A549 (cell line): ENCODE measurements at regions not wholly inside any gene's neighbourhood (a gene's known extent, or its start where the extent isn't known, plus 50 kb on each side); places are given as distances from the start of the nearest gene placed in this dataset.

ENCODE experiments used
- ATAC-seq, 2 experiments: fragments of 200-7000 bp in 1 of 2; fragments of >200 bp in 1 of 2; cut with Nextera tagmentation in 1 of 2; cut with Tn5 transposase in 1 of 2; 3 replicates each; pipeline versions ENCODE4 v1.8.0 to v1.9.1; 2018 to 2020; ENCODE audit warnings: mild to moderate bottlenecking in 1 of 2, moderate library complexity in 1 of 2
- CTCF ChIA-PET: fragments of 300-600 bp; sonication (Branson Sonifier 250); formaldehyde crosslinking; extraction: SDS; loops from one replicate; lab custom pipeline; 2021; ENCODE audit warnings: antibody characterized with exemption, inconsistent platforms; lab: Yijun Ruan, JAX
- POLR2A ChIA-PET: fragments of 350-600 bp; formaldehyde crosslinking; extraction: SDS; loops from one replicate; lab custom pipeline; 2021; ENCODE audit warnings: antibody characterized with exemption, inconsistent platforms; lab: Yijun Ruan, JAX
- DNase-seq, 2 experiments: peaks; one replicate each; pipeline versions ENCODE4 v3.0.0 to v3.0.0-alpha.2; 2011 to 2016; ENCODE audit warnings: low read depth in 1 of 2, low spot score in 1 of 2
- FAIRE-seq: peaks from 2 replicates; lab custom pipeline; 2011; peaks lifted over from hg19 to GRCh38; lab: Jason Lieb, UNC
- H3K27ac ChIP-seq, 2 experiments: fragments of >200 bp; sonication (Bioruptor Twin); formaldehyde crosslinking; 3 replicates each; pipeline ENCODE4 v1.5.1; 2016 to 2017
- H3K4me1 ChIP-seq: fragments of >200 bp; sonication (Bioruptor Twin); formaldehyde crosslinking; 3 replicates; pipeline ENCODE4 v1.6.1; 2016
- H3K4me2 ChIP-seq: fragments of >200 bp; sonication (Bioruptor Twin); formaldehyde crosslinking; 3 replicates; pipeline ENCODE4 v1.6.1; 2016
- H3K4me3 ChIP-seq: fragments of >200 bp; sonication (Bioruptor Twin); formaldehyde crosslinking; 3 replicates; pipeline ENCODE4 v1.5.1; 2016
- H3K9me3 ChIP-seq: fragments of >200 bp; sonication (Bioruptor Twin); formaldehyde crosslinking; 3 replicates; pipeline ENCODE4 v1.6.1; 2016
- CBX8 ChIP-seq: fragments of 200-600 bp; sonication (generic); IDR thresholded peaks from 2 replicates; pipeline ENCODE4 v1.6.1; 2016
- CEBPB ChIP-seq, 2 experiments: fragments of >200 bp in 1 of 2; sonication (Bioruptor Twin) in 1 of 2; formaldehyde crosslinking in 1 of 2; IDR thresholded peaks; 2 replicates each; pipeline ENCODE4 v1.6.1; 2012 to 2016
- EHF ChIP-seq: fragments of 250-450 bp; sonication (Bioruptor Pico); IDR thresholded peaks from 2 replicates; pipeline ENCODE4 v1.5.0; 2020; ENCODE audit warnings: mild to moderate bottlenecking
- EHMT2 ChIP-seq: fragments of 200-600 bp; sonication (generic); IDR thresholded peaks from 2 replicates; pipeline ENCODE4 v1.6.1; 2016; ENCODE audit warnings: antibody characterized with exemption, low read depth, mild to moderate bottlenecking, moderate library complexity
- ESRRA ChIP-seq: fragments of 150-350 bp; IDR thresholded peaks from 2 replicates; pipeline ENCODE4 v1.6.1; 2014; ENCODE audit warnings: mild to moderate bottlenecking, low read length, borderline replicate concordance
- FOSB ChIP-seq: fragments of 250-450 bp; sonication (Bioruptor Pico); IDR thresholded peaks from 2 replicates; pipeline ENCODE4 v1.5.0; 2020; ENCODE audit warnings: mild to moderate bottlenecking, moderate library complexity
- FOSL2 ChIP-seq, 2 experiments: fragments of 450-650 bp in 1 of 2; fragments of >200 bp in 1 of 2; sonication (Bioruptor Twin) in 1 of 2; formaldehyde crosslinking; IDR thresholded peaks; 2 replicates each; pipeline versions ENCODE4 v1.5.0 to v1.6.1; 2016 to 2020; ENCODE audit warnings: mild to moderate bottlenecking in 1 of 2, moderate library complexity in 1 of 2
- FOXS1 ChIP-seq: fragments of 250-450 bp; sonication (Bioruptor Pico); IDR thresholded peaks from 2 replicates; pipeline ENCODE4 v1.5.0; 2020; ENCODE audit warnings: mild to moderate bottlenecking, moderate library complexity
- HOXA7 ChIP-seq: fragments of 250-450 bp; sonication (Bioruptor Pico); IDR thresholded peaks from 2 replicates; pipeline ENCODE4 v1.5.0; 2020; ENCODE audit warnings: mild to moderate bottlenecking, moderate library complexity
- HOXB13 ChIP-seq: fragments of 250-450 bp; sonication (Bioruptor Pico); IDR thresholded peaks from 2 replicates; pipeline ENCODE4 v1.5.0; 2020; ENCODE audit warnings: low read depth, mild to moderate bottlenecking, moderate library complexity
- MAZ ChIP-seq: fragments of 150-350 bp; IDR thresholded peaks from 2 replicates; pipeline ENCODE4 v1.6.1; 2014; ENCODE audit warnings: antibody characterized with exemption, low read depth, low read length, borderline replicate concordance
- PHF8 ChIP-seq: fragments of 200-600 bp; sonication (generic); IDR thresholded peaks from 2 replicates; pipeline ENCODE4 v1.6.1; 2016; ENCODE audit warnings: low read depth, mild to moderate bottlenecking, antibody characterized with exemption, moderate library complexity, borderline replicate concordance
- POLR2A ChIP-seq: IDR thresholded peaks from 2 replicates; pipeline ENCODE4 v1.6.1; 2012; ENCODE audit warnings: mild to moderate bottlenecking, low read length
- POLR2AphosphoS2 ChIP-seq: conservative IDR thresholded peaks from 2 replicates; pipeline ENCODE4 v1.6.1; 2012; ENCODE audit warnings: low read length, improper control_type of control experiment, inconsistent platforms
- RARB ChIP-seq: fragments of 250-450 bp; sonication (Bioruptor Pico); IDR thresholded peaks from 2 replicates; pipeline ENCODE4 v1.8.0; 2021; ENCODE audit warnings: mild to moderate bottlenecking, moderate library complexity
- RCOR1 ChIP-seq: fragments of 150-350 bp; IDR thresholded peaks from 2 replicates; pipeline ENCODE4 v1.6.1; 2014; ENCODE audit warnings: antibody characterized with exemption, low read length, low read depth
- RFX5 ChIP-seq: fragments of 450-650 bp; IDR thresholded peaks from 2 replicates; pipeline ENCODE4 v1.7.1; 2014; ENCODE audit warnings: antibody characterized with exemption, mild to moderate bottlenecking, moderate library complexity
- SREBF2 ChIP-seq: fragments of 450-650 bp; IDR thresholded peaks from 2 replicates; pipeline ENCODE4 v1.6.1; 2014; ENCODE audit warnings: mild to moderate bottlenecking, moderate library complexity
- TFCP2L1 ChIP-seq: fragments of 250-450 bp; sonication (Bioruptor Pico); IDR thresholded peaks from 2 replicates; pipeline ENCODE4 v1.5.0; 2021; ENCODE audit warnings: mild to moderate bottlenecking
- ZFP36 ChIP-seq: fragments of 450-650 bp; IDR thresholded peaks from 2 replicates; pipeline ENCODE4 v1.6.1; 2014; ENCODE audit warnings: borderline replicate concordance; ENCODE audit not compliant: partially characterized antibody
- ZNF302 ChIP-seq: fragments of 250-450 bp; sonication (Bioruptor Pico); IDR thresholded peaks from 2 replicates; pipeline ENCODE4 v1.9.0; 2021; ENCODE audit warnings: inconsistent platforms, mild to moderate bottlenecking, moderate library complexity
- WGBS: methylation state at CpG from one replicate; pipeline ENCODE4 v1.1.6; 2017; ENCODE audit errors: missing lambda C conversion rate; 5-methylcytosine and 5-hydroxymethylcytosine counted together
- TF ChIP-seq, protein P1 (sequence below): fragments of >200 bp; sonication (Bioruptor Twin); formaldehyde crosslinking; IDR thresholded peaks from 3 replicates; pipeline ENCODE4 v1.6.1; 2016
- TF ChIP-seq, protein P2 (sequence below): IDR thresholded peaks from 2 replicates; pipeline ENCODE4 v1.6.1; 2012; ENCODE audit warnings: low read depth, borderline replicate concordance
- TF ChIP-seq, protein P3 (sequence below): fragments of >200 bp; sonication (Bioruptor Twin); formaldehyde crosslinking; IDR thresholded peaks from 3 replicates; pipeline ENCODE4 v1.5.1; 2016
- TF ChIP-seq, protein P4 (sequence below): fragments of 150-350 bp; IDR thresholded peaks from 2 replicates; pipeline ENCODE4 v1.6.1; 2014; ENCODE audit warnings: low read depth, mild to moderate bottlenecking, low read length

DNA sequence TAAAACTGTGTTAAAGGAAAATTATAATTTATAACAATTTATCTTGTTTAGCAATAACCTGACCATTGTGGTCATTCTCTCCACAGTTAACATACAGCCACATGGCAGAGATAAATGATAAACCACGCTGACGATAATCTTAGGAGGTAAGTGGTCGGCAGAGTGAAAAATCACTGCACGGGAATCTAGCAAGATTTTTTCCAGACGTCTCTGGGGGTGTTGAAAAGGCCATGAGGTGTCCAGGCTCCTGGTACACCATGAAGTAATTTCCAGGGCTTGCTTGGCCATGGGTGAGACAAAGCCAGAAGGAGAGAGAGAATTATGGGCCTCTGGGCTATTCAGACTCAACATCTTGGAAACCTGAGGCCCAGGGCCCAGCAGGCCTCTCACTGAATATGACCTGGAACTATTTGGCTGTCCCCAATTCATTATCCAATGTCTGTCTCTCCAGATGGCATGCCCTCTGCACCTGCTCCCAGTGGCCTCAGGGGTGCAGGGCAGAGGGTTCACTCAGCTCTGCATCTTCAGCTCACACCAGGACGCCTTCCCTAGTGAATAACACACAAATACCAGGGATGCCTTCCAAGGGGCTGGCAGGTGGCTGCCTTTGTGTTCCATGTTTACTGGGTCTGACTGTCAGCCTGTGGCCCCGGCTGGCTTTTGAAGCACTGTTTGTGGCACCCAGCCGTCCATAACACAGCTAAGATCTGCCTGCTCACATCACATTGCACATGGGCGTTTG is 590.4 kb upstream of the PFKP start (continued):
- no peak for TF ChIP-seq EHMT2
- TF ChIP-seq POLR2AphosphoS2, result no peak
- TF ChIP-seq RFX5, result no peak

DNA sequence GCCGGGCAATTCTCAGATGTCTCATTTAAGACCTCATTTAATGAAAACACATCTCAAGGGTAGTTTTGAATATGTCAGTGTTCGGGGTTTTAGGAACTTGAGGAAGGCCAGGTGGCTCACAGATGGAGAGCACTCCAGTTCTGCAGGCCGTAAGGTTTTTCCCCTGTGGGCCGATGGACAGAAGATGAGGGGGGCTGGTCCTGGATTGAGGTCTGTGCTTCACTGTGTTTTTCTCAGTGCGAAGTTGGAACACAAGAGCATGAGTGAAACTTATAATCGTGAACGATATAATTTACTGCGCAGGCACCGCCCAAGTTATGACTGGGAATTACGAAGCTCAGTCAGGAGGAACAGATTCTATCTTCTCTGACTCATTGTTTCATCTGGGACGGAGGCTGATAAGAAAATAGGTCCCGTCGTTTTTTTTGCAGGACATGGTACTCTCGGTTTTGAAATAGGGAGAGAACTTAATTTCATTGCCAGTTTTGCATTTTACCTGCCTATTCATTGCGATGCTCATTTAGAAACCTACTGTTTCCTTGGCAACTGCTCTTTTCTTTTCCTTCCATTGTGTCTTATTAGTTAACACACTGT is 591.0 kb upstream of the PFKP start:
- 42% methylated on average over 15 of the region's 15 CpGs for WGBS
- CTCF ChIA-PET, result no interaction called here

DNA sequence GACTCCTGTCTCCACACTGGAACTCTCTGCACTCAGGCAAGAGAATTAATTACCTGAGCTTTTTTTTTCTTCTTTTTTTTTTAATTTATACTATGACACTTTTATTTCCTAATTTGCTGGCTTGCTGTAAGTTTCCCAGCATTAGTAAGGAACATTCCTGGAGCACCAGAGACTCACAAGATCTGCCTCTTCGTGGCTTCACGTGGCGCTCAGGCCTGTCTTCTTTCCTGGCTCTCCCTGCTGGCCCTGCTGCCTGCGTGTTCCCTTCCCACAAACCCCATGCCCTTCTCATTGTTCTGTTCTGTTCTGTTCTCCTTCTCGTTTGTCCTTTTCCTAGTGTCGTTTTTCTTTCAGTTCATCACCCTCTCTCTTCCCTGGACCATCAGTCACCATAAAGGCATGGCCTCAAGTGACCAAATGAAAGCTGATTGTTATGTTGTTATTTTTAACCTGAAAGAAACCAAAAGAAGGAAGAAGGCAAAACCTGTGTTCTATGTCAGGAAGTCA is 591.6 kb upstream of the PFKP start:
- CTCF ChIA-PET, result no interaction called here
- no peaks in the 10 kb centered on the region for H3K9me3 ChIP-seq
- 7% methylated on average over 6 of the region's 6 CpGs for WGBS

More for the DNA sequence above, 591.0 kb upstream of the PFKP start:
- Histone ChIP-seq H3K4me1 (no peaks in the 10 kb centered on the region), H3K4me2 (no peak overlapping the region), H3K27ac (no peak overlapping the region), H3K4me3 (no peak overlapping the region), H3K9me3 (no peaks in the 10 kb centered on the region)
- TF ChIP-seq MAZ (no peak), CBX8 (no peak), EHMT2 (no peak), CEBPB (IDR thresholded peaks at IDR 0.05) (no peak), HOXA7 (CRISPR knock-in tag) (no peak), FOXS1 (CRISPR knock-in tag) (no peak), RARB (CRISPR knock-in tag) (no peak), ESRRA (no peak)
- TF ChIP-seq, protein P1, sequence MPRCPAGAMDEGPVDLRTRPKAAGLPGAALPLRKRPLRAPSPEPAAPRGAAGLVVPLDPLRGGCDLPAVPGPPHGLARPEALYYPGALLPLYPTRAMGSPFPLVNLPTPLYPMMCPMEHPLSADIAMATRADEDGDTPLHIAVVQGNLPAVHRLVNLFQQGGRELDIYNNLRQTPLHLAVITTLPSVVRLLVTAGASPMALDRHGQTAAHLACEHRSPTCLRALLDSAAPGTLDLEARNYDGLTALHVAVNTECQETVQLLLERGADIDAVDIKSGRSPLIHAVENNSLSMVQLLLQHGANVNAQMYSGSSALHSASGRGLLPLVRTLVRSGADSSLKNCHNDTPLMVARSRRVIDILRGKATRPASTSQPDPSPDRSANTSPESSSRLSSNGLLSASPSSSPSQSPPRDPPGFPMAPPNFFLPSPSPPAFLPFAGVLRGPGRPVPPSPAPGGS, result no peak
- TF ChIP-seq, protein P2, sequence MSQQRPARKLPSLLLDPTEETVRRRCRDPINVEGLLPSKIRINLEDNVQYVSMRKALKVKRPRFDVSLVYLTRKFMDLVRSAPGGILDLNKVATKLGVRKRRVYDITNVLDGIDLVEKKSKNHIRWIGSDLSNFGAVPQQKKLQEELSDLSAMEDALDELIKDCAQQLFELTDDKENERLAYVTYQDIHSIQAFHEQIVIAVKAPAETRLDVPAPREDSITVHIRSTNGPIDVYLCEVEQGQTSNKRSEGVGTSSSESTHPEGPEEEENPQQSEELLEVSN, result no peak
- ATAC-seq, result no peak
- no peak for DNase-seq
- POLR2A ChIA-PET, result no interaction called here
- FAIRE-seq, result no peak

More for the DNA sequence above, 591.6 kb upstream of the PFKP start:
- H3K4me1 ChIP-seq, result no peaks in the 10 kb centered on the region
- H3K27ac ChIP-seq, result no peak overlapping the region
- TF ChIP-seq EHF (CRISPR knock-in tag) (no peak), CEBPB (IDR thresholded peaks at IDR 0.05) (no peak), ZNF302 (CRISPR knock-in tag) (no peak), PHF8 (no peak), RARB (CRISPR knock-in tag) (no peak), SREBF2 (no peak), ZFP36 (no peak), RCOR1 (no peak), HOXA7 (CRISPR knock-in tag) (no peak), HOXB13 (CRISPR knock-in tag) (no peak), FOSB (CRISPR knock-in tag) (no peak), TFCP2L1 (CRISPR knock-in tag) (no peak), POLR2A (no peak), FOSL2 (IDR thresholded peaks at IDR 0.05) (no peak), FOSL2 (CRISPR knock-in tag; IDR thresholded peaks at IDR 0.05) (no peak), FOXS1 (CRISPR knock-in tag) (no peak), EHMT2 (no peak)
- TF ChIP-seq, protein P3, sequence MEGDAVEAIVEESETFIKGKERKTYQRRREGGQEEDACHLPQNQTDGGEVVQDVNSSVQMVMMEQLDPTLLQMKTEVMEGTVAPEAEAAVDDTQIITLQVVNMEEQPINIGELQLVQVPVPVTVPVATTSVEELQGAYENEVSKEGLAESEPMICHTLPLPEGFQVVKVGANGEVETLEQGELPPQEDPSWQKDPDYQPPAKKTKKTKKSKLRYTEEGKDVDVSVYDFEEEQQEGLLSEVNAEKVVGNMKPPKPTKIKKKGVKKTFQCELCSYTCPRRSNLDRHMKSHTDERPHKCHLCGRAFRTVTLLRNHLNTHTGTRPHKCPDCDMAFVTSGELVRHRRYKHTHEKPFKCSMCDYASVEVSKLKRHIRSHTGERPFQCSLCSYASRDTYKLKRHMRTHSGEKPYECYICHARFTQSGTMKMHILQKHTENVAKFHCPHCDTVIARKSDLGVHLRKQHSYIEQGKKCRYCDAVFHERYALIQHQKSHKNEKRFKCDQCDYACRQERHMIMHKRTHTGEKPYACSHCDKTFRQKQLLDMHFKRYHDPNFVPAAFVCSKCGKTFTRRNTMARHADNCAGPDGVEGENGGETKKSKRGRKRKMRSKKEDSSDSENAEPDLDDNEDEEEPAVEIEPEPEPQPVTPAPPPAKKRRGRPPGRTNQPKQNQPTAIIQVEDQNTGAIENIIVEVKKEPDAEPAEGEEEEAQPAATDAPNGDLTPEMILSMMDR, result no peak
- TF ChIP-seq, protein P4, sequence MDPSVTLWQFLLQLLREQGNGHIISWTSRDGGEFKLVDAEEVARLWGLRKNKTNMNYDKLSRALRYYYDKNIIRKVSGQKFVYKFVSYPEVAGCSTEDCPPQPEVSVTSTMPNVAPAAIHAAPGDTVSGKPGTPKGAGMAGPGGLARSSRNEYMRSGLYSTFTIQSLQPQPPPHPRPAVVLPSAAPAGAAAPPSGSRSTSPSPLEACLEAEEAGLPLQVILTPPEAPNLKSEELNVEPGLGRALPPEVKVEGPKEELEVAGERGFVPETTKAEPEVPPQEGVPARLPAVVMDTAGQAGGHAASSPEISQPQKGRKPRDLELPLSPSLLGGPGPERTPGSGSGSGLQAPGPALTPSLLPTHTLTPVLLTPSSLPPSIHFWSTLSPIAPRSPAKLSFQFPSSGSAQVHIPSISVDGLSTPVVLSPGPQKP, result no peak
- no peak overlapping the region for H3K4me3 ChIP-seq
- no peak for ATAC-seq
- no peak overlapping the region for H3K4me2 ChIP-seq
- POLR2A ChIA-PET, result no interaction called here
- DNase-seq, result no peak
- FAIRE-seq, result no peak
